ENCODE measurements at regions not wholly inside any gene's neighbourhood (a gene's known extent, or its start where the extent isn't known, plus 50 kb on each side); places are given as distances from the start of the nearest gene placed in this dataset.

- no peak overlapping the region for H3K9ac ChIP-seq (ENCODE audit: low read length)
- Mint-ChIP-seq H3K4me1 (ENCODE audit: low read depth, unreplicated experiment) (no peaks in the 10 kb centered on the region), H3K4me3 (ENCODE audit: unreplicated experiment) (no peak overlapping the region), H3K9me3 (ENCODE audit: unreplicated experiment) (no peaks in the 10 kb centered on the region), H3K36me3 (ENCODE audit: low read depth, unreplicated experiment) (no peaks in the 10 kb centered on the region), H3K27ac (ENCODE audit: unreplicated experiment) (no peak overlapping the region), H3K27me3 (ENCODE audit: low read depth, unreplicated experiment) (no peaks in the 10 kb centered on the region)
- H3K27me3 ChIP-seq (ENCODE audit: insufficient read depth, low read length), result no peaks in the 10 kb centered on the region
- H3K36me3 ChIP-seq (ENCODE audit: insufficient read depth, low read length), result no peaks in the 10 kb centered on the region
- H3K4me2 ChIP-seq (ENCODE audit: low read length), result no peak overlapping the region
- no peak overlapping the region for H3K27ac ChIP-seq (ENCODE audit: low read depth, low read length)
- TF ChIP-seq CTCF (IDR thresholded peaks at IDR 0.05; ENCODE audit: insufficient read depth, low read depth, low read length) (no peak), EZH2 (IDR thresholded peaks at IDR 0.05; ENCODE audit: insufficient read depth, low read length) (no peak)
- no peak overlapping the region for H2AFZ ChIP-seq (ENCODE audit: low read depth, low read length)
- FAIRE-seq, result no peak
- no peaks in the 10 kb centered on the region for H3K79me2 ChIP-seq (ENCODE audit: insufficient read depth, low read length)
- peaks cover 5% of the 10 kb centered on the region for H3K9me3 ChIP-seq (ENCODE audit: insufficient read depth, low read depth, low read length)
- no peak overlapping the region for H3K4me3 ChIP-seq (ENCODE audit: insufficient read depth, low read depth, low read length)
- H4K20me1 ChIP-seq (ENCODE audit: insufficient read depth, low read length), result no peaks in the 10 kb centered on the region
- H3K4me1 ChIP-seq (ENCODE audit: insufficient read depth, low read length), result no peaks in the 10 kb centered on the region
- no peak for DNase-seq (ENCODE audit: low read depth)
Observed at GRCh38 chr7:49187543-49188268, 263.4 kb downstream of the CDC14C start.

GRCh38 chr7:49228426-49229098 lies 304.2 kb downstream of the CDC14C start:
- no peaks in the 10 kb centered on the region for H3K27me3 ChIP-seq (ENCODE audit: insufficient read depth, low read length)
- H3K4me1 ChIP-seq (ENCODE audit: insufficient read depth, low read length), result no peaks in the 10 kb centered on the region
- H4K20me1 ChIP-seq (ENCODE audit: insufficient read depth, low read length), result no peaks in the 10 kb centered on the region
- H3K27me3 Mint-ChIP-seq (ENCODE audit: low read depth, unreplicated experiment), result no peaks in the 10 kb centered on the region
- no peaks in the 10 kb centered on the region for H3K36me3 Mint-ChIP-seq (ENCODE audit: low read depth, unreplicated experiment)
- H3K79me2 ChIP-seq (ENCODE audit: insufficient read depth, low read length), result no peaks in the 10 kb centered on the region
- H3K4me3 ChIP-seq (ENCODE audit: insufficient read depth, low read depth, low read length), result no peak overlapping the region
- H3K4me3 Mint-ChIP-seq (ENCODE audit: unreplicated experiment), result no peak overlapping the region
- no peak overlapping the region for H3K9ac ChIP-seq (ENCODE audit: low read length)
- H3K4me1 Mint-ChIP-seq (ENCODE audit: low read depth, unreplicated experiment), result no peaks in the 10 kb centered on the region
- H3K9me3 ChIP-seq (ENCODE audit: insufficient read depth, low read depth, low read length), result peaks cover 2% of the 10 kb centered on the region
- FAIRE-seq, result no peak
- H3K36me3 ChIP-seq (ENCODE audit: insufficient read depth, low read length), result no peaks in the 10 kb centered on the region
- no peak overlapping the region for H3K27ac Mint-ChIP-seq (ENCODE audit: unreplicated experiment)
- H3K4me2 ChIP-seq (ENCODE audit: low read length), result no peak overlapping the region
- no peak for DNase-seq (ENCODE audit: low read depth)
- TF ChIP-seq CTCF (IDR thresholded peaks at IDR 0.05; ENCODE audit: insufficient read depth, low read depth, low read length) (no peak), EZH2 (IDR thresholded peaks at IDR 0.05; ENCODE audit: insufficient read depth, low read length) (no peak)
- H3K9me3 Mint-ChIP-seq (ENCODE audit: unreplicated experiment), result no peaks in the 10 kb centered on the region
- H2AFZ ChIP-seq (ENCODE audit: low read depth, low read length), result no peak overlapping the region
- H3K27ac ChIP-seq (ENCODE audit: low read depth, low read length), result no peak overlapping the region

DNA sequence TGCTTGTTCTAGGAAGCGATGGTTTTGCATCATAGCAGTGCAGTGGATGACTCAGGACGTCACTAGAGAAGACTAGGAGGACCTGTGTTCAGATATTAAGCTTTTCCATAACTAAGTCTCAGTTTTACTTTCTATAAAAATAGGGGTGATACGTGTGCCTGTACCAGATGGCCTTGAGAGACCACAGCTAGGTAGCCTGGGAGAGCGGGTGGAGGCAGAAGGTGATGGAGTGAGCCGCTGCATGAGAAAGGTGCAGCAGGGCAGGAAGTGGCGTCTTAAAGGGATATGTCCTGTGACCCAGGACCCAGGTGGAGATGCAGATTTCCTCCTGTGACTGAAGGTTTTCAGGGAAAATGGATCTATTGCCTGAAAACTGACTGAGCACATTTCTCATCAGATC lies 304.9 kb downstream of the CDC14C start:
- H3K36me3 ChIP-seq (ENCODE audit: insufficient read depth, low read length), result no peaks in the 10 kb centered on the region
- DNase-seq (ENCODE audit: low read depth) (no peak), FAIRE-seq (no peak)
- H2AFZ ChIP-seq (ENCODE audit: low read depth, low read length), result no peak overlapping the region
- H3K9ac ChIP-seq (ENCODE audit: low read length), result no peak overlapping the region
- Mint-ChIP-seq H3K27me3 (ENCODE audit: low read depth, unreplicated experiment) (no peaks in the 10 kb centered on the region), H3K36me3 (ENCODE audit: low read depth, unreplicated experiment) (no peaks in the 10 kb centered on the region), H3K27ac (ENCODE audit: unreplicated experiment) (no peak overlapping the region), H3K4me3 (ENCODE audit: unreplicated experiment) (no peak overlapping the region), H3K4me1 (ENCODE audit: low read depth, unreplicated experiment) (no peaks in the 10 kb centered on the region), H3K9me3 (ENCODE audit: unreplicated experiment) (no peaks in the 10 kb centered on the region)
- no peaks in the 10 kb centered on the region for H3K27me3 ChIP-seq (ENCODE audit: insufficient read depth, low read length)
- no peaks in the 10 kb centered on the region for H3K4me1 ChIP-seq (ENCODE audit: insufficient read depth, low read length)
- no peak overlapping the region for H3K4me3 ChIP-seq (ENCODE audit: insufficient read depth, low read depth, low read length)
- no peaks in the 10 kb centered on the region for H3K79me2 ChIP-seq (ENCODE audit: insufficient read depth, low read length)
- peaks cover 2% of the 10 kb centered on the region for H3K9me3 ChIP-seq (ENCODE audit: insufficient read depth, low read depth, low read length)
- no peaks in the 10 kb centered on the region for H4K20me1 ChIP-seq (ENCODE audit: insufficient read depth, low read length)
- no peak overlapping the region for H3K4me2 ChIP-seq (ENCODE audit: low read length)
- no peak overlapping the region for H3K27ac ChIP-seq (ENCODE audit: low read depth, low read length)
- TF ChIP-seq EZH2 (IDR thresholded peaks at IDR 0.05; ENCODE audit: insufficient read depth, low read length) (no peak), CTCF (IDR thresholded peaks at IDR 0.05; ENCODE audit: insufficient read depth, low read depth, low read length) (no peak)

All from astrocyte (in vitro differentiated cells and primary cell).